NAMALWA (cell line): ENCODE measurements at regions not wholly inside any gene's neighbourhood (a gene's known extent, or its start where the extent isn't known, plus 50 kb on each side); places are given as distances from the start of the nearest gene placed in this dataset.

Experiments used
- DNase-seq: peaks from one replicate; pipeline ENCODE4 v3.0.0-alpha.2; 2015; ENCODE audit warnings: low spot score

DNA sequence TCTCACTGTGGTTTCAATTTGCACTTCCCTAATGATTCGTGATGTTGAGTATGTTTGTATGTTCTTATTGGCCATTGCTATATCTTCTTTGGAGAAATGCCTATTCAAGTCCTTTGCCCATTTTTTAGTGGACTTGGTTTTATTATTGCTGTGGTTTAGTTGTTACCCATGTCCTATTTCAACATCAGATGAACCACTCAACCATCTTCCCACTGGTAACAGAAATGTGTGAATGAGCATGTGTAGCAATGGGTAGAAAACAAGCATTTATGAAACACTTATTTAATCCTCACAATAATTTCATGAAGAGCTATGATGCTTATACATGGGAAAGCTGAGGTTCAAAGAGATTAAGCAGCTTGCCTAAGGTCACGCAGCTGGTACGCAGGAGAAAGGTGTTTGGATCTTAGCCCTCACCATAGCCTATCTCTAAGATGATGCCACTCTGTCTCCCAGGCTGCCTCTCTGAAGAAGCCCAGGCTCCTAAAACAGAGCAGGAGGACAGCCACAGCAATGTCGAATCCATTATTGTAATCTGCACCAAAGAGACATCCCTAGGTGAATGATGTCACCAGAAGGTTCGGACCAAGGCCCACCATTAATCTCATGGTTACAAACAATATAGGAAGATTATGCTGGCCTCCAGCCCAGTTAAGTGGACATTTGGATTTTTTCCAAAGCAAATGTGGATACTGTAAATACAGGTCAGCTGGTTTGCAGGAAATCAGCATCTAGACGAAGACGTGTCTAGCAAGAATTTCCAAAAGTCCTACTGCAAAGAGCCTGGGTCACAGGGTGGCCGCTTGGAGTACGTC is 447.6 kb upstream of the ZMIZ1 start:
- DNase-seq: no peak

DNA sequence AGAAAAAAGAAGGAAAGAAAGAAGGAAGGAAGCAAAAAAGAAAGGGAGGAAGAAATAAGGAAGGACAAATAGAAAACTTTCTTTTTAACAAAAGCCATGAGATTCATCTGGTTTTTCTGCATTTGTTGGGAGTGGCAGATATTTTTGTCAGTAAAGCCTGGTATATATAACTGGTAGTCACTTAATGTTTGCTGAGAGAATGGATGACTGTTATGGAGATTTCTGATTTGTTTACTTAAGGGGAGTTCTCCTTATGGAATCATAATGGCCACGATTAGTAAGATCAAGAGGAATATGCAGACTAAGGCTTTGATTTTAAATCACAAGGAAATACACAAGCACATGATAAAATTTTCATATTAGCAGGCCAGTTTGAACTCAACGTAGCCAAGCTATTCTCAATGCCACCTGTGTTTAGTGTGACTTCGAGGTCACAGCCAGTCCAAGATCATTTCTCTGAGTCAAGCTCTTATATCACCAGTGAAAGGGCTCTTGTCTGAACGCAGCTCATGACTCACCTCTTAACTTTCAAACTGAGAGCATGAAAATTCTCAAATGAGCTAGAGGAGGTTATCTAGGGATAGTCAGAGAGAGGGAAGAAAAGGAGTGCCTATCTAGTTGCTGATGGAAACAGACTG is 445.1 kb upstream of the ZMIZ1 start:
- DNase-seq: no peak

- no peak for DNase-seq
Measured at GRCh38 chr10:78624791-78625190, 444.0 kb upstream of the ZMIZ1 start.

- no peak for DNase-seq
Measured at GRCh38 chr10:78626471-78626870, 442.3 kb upstream of the ZMIZ1 start.

DNA sequence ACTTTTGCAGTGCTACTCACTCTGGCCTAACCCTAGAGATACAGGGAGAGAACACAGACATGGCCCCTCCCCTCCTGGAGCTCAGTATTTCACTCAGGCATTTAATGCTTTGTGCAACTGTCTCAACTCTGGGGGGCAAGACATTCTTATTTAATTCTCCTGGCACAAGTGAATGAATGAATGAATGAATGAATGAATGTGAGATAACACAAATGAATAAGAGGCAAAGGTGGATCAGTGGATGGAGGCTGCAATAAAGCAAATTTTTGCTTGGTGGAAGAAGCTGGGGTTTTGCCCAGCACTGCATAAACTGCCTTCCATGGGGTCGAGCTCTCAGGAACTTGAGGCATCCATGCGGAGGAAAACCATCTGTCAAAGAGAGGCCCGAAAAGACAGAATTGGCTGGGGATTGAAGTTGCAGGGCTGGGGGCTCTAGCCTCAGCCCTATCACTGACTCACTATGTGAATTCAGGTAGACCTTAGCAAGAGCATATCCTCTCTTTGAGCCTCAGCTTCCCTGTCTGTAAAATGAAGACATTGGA is 441.4 kb upstream of the ZMIZ1 start:
- DNase-seq: no peak

DNA sequence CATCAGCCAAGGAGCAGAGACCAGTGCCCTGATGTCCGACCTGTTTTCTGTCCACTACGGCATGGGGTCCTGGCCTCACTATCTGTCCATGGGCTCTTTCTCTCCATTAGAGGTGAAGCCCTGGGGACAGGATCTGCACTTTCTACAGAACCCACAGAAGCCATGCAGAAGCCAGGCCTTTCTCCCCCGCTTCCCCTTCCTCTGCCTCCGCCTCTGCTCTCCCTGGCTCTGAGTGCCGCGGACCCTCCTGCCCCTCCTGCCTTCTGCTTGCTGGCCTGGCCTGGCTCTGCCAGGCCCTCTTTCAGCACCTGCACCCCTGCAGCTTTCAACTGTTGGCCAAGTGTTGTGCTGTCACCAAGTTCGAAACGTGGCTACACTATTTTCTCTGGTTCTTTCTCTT is 439.8 kb upstream of the ZMIZ1 start:
- no peak for DNase-seq

DNA sequence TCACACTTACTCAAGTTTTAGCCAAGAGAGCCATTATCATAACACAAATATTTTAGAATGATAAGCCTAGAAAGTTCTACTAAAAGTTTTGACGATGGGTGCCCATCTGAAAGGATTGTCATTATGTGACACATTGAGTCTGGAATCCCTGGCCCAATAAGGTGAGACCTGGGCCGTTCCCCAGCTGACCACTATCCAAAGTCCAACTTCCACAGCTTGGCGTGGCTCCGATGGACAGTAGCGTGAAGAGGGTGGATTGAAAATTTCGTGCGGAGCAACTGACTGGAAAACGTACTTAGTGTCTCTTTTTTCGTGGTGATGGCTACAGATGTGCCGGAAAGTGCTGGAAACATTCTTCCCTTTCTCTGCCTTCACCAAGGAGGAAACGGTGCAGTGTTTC is 439.0 kb upstream of the ZMIZ1 start:
- DNase-seq: no peak

- no peak for DNase-seq
Measured at GRCh38 chr10:78630944-78631838, 437.6 kb upstream of the ZMIZ1 start.

GRCh38 chr10:78634389-78634815 is 434.4 kb upstream of the ZMIZ1 start:
- DNase-seq: no peak

DNA sequence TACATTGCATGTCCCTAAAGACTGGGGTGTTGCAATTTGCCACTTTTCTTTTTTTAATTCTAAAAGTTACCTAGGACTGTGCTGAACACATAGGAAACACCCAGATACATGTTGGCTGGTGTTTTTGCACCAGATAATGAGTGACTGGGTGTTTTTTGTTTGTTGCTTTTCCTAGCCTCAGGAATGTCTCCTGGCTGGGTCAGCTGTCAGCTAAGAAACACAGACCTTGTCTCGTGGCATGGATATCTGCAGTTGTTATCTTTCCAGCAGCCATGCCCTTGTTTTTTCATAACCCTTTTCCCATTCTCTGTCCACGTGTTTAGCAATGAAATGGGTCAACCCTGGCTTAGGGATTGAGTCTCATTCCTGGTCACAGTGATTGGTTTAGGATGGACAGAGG is 433.9 kb upstream of the ZMIZ1 start:
- no peak for DNase-seq

GRCh38 chr10:78639629-78640028 is 429.1 kb upstream of the ZMIZ1 start:
- DNase-seq: no peak

DNA sequence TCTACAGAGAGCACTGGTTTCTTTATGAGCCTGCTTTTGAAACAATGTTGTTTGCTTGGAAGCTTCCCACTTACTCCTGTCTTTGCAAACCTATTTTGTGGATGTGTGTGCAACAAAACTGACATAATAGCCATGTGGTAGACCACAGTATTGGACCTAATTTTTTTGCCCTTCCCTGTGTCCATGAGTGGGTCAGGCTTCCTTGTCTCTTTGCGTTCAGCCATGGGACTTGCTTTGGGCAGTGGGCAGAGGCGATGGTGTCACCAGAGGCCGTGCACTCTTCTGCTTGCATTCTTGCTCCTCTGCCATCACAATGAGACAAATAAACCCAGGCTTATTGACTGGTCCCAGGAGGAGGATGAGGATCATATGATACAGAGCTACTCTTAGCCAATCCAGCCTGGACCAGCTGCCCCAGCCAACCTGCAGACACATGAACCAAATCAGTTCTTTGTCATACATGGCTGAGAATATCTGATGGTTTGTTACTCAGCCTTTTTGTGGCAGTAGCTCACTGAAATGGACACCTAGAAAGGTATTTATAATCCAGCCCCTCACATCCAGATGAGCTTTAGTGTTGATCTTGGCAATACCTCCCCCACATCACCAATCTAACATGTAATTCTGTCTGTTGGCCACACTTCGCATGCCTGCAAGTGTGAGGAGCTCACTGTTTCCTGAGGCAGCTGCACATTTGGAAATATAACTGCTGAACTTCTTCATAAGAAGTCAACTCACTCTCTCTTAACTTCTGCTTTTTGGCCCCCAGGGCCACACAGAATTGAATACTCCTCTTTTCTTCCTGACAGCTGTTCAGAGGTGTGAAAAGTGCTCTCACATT is 427.8 kb upstream of the ZMIZ1 start:
- peak; percentile 44 for DNase-seq

GRCh38 chr10:78641693-78642092 is 427.1 kb upstream of the ZMIZ1 start:
- no peak for DNase-seq

GRCh38 chr10:78642269-78642816 is 426.4 kb upstream of the ZMIZ1 start:
- no peak for DNase-seq

GRCh38 chr10:78643513-78643912 is 425.3 kb upstream of the ZMIZ1 start:
- DNase-seq: no peak

- DNase-seq: no peak
Measured at GRCh38 chr10:78644550-78644949, 424.2 kb upstream of the ZMIZ1 start.

DNA sequence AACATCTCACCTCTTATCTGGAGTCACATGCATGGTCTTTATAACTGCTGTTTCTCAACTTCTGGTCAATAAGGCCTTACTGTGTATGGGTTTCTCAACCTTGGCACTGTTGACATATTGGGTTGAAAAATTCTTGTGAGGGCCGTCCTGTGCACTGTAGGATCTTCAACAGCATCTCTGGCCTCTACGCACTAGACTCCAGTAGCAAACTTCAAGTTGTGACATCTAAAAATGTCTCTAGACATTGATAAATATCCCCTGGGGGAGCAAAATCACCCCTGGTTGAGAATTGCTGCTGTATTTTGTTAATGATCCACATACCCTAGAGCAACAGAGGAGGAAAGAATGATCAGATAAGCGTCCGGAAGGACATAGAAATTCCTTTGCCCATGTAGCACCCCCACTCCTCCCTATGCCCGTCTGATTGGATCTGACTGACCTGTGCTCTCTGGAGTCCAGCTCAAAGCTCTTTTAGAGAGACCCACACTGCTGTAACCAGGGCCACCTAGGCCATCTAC is 423.5 kb upstream of the ZMIZ1 start:
- no peak for DNase-seq

DNA sequence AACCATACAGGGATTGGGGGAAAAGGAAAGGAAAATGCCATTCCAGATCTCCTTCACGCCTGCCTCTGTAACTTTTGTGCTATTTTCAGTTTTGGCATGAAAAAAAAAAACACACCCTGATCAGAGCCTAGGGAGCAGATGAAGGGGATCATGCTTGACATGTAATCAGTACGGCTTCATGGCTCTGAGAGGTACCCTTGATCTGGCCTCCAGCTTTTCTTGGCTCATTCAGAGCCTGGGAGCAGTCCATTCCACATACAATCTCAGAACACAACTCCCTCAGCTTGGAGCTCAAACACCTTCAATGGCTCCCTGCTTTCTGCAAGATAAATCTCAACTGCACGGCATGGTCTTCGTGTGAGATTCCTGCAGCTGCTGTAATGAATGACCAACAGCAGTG is 422.8 kb upstream of the ZMIZ1 start:
- DNase-seq: no peak

- no peak for DNase-seq
Measured at GRCh38 chr10:78648256-78648860, 420.4 kb upstream of the ZMIZ1 start.

DNA sequence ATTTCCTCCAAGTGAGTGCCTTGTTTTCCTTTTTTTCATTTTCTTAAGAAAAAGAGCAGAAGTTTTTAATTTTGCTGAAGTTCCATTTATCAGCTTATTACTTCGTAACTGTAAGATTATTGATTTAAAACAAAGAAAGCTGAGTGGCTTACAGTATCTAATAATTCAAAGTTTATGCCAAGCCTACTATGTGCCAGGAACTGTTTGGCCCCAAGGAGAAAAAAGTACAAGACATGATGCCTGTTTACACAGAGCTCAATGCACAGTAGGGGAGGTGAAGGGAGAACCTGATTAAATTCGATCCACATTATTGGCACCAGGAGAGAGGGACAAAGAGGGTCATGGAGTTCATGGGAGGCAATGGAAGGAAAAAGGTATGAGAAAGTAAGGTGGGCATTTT is 419.3 kb upstream of the ZMIZ1 start:
- no peak for DNase-seq

GRCh38 chr10:78650122-78650521 is 418.6 kb upstream of the ZMIZ1 start:
- no peak for DNase-seq
